ENCODE measurements at regions not wholly inside any gene's neighbourhood (a gene's known extent, or its start where the extent isn't known, plus 50 kb on each side); places are given as distances from the start of the nearest gene placed in this dataset.

DNA sequence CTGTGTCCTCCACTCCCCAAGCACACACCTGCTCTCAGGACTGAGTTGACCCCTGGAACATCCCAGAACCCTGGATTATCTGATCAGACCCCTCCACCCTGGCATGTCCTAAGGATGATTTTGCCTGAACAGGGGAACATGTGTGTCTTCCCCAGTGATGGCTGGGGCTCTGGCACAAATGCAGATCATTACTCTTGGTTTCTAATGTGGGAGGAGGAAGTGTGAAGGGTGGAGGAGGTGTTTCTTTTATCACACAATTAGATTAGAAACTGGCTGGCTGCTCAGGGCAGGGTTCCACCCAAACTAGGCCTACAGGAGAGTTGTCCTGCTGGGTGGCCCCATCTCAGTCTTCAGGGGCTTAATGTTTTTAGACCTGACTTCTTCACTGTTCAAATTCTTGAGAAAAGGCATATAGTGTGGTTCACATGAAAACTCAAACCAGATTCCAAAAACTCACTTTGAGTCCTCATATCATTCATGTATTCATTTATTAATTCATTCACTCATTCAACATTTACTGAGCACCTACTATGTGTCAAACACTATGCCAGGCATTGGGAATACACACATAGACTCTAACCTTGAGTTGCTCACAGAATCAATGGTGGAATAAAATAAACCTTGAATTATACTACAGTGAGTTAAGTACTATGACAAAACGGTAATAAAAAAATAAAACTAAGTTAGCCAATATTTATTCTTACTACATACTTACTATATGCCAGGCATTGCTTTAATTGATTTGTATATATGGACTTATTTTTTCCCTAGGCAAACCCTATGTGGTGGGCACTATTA is 221.8 kb upstream of the JUN start:
- DNase-seq (ENCODE audit: low read depth): no peak

DNA sequence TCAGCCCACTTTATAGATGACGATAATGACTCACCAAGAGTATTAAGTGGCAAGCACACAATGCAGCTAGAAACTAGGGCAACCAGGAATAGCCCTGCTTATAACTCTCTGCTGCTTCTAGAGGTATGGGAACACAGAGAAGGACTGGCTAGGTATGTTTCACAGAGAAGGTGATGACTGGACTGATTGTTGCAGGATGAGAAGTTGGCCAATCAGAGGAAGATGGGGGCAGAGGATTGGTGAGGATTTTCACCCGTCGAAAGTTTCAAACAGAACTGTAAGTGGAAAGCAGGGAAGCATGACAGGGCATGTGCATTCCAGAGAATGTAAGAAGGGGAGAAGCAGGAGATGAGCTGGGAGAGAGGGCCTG is 222.4 kb upstream of the JUN start:
- DNase-seq (ENCODE audit: low read depth): no peak

DNA sequence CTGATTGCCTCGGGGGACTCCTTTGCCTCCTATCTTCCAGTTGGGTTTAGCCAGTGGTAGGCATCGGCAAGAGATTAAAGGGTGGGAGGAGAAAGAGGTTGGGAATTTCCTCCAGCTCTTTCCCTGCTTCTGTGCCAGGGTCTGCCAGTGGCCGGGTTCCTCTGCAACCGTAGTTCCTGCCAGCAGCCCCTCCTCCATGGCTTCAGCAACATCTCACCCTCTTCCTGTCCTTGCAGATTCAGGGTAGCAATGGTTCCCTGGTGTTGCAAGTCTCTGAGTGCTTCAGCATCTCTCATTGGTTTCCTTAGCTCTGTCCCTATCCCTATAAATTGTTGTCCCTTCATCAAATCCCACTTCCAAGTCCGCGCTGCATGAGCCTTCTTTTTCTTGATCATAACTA is 223.1 kb upstream of the JUN start:
- DNase-seq (ENCODE audit: low read depth): no peak

DNA sequence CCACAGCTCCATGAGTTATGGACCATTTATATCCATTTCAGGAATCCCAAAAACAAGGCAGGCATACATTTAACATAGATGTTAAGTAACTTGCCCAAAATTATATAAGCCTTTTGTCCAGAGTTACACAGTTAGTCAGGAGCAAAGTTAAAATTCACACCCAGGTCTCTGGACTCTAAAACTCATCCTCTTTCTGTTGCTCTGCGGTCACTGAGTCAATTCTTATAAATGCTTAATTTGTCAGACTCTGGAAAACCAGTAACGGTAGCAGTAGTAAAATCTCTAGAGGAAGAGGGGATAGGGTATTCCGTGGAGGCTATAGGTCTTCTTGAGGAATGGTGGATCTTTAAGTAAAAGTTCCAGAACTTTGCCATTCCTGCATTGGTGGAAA is 223.6 kb upstream of the JUN start:
- DNase-seq (ENCODE audit: low read depth): no peak

DNA sequence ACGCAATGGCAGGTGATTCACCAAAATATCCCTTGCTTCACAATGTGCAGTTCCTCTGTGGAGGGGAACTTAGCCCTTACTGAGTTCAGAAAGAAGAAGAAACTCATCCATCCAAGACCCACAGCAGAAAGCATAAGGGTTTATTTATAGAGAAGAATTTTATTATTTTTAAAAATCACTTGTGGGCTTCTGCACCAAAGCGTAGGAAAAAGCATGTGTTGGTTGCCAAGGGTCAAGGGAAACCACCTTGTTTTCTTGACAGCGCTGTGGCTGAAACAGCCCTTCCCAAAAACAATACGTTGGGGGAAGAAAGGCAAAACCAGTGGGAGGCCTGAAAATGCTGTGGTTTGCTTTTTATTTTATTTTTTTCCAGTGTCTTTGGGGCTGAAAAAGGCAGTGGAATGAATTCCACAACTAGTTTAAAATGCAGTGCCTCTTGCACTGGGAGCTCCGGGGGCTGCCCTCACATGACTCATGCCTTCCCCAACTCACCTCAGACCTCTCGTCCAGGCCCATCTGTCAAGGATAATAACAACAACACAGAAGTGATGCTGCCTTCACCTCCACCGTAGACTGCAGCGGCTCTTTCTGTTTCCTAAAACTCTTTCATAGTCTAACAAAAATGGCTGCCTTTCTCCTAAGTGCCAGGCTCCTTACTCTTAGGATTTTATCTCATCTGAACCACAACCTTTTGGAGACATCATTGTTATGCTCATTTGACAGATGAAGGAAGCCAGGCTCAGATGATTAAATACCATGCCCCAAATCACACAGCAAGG is 224.2 kb upstream of the JUN start:
- no peak for DNase-seq (ENCODE audit: low read depth)

DNA sequence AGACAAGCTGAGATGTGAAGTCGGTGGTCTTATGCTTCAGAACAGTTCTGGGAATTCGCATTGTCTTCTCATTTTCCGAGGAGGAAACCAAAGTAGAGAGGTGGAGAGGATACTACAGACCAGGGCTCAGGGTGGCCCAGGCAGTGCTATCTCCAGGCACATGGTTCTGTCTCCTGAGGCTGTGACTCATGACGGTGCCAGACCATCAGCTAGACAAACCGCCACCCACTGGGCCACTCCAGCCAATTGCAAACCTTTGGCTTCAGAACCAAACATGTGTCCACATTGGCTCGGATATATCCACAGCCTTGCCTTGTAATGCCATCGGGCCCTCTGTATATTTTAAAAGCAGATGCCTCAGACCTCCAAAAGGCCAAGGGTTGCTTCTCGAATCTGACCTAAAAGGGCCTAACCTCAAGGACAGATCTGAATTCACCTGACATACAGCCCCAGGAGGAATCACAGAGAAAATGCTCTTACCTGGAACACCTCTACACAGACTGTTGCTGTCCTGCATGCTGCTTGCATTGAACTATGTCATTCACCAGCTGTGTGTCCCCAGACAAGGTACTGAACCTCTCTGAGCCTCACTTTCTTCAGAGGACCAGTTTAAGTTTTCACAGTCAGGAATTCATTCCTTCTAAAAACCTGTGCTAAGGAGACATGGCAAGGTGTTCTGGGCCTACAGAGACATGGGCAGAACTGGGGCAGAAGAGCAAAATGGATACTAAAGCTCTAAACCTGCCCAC is 224.9 kb upstream of the JUN start:
- no peak for DNase-seq (ENCODE audit: low read depth)

DNA sequence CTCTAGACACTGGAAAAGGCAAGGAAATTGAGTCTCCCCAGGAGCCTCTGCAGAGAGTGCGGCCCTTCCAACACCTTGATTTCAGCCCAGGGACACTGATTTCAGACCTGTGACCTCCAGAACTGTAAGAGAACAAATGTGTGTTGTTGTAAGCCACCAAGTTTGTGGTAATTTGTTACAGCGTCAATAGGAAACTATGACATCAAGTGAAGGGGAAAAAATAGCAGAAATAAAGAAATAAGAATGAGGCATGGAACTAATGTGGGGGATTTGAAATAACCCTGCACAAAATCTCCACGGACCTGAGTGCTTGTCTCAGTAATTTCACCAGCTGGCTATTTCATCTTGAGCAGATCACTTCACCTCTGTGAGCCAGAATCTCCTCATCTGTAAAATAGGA is 227.8 kb upstream of the JUN start:
- DNase-seq (ENCODE audit: low read depth): no peak

DNA sequence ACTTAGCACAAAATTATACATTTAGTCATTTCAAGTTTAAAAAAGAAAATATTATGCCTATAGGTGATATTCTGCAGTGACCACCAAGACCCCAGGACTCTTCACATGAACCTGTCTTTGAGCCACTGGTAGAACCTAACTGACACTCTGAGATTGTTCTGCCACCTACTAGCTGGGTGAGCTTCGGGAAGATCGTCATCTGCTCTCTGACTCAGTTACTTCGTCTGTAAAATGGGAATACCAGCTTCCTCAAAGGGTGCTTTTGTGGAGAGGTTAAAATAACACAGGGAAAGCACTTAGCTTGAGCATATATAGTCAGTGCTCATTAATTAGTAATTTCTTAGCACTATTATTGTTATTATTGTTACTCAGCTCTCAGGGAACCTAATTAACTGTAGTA is 228.5 kb upstream of the JUN start:
- DNase-seq (ENCODE audit: low read depth): no peak

DNA sequence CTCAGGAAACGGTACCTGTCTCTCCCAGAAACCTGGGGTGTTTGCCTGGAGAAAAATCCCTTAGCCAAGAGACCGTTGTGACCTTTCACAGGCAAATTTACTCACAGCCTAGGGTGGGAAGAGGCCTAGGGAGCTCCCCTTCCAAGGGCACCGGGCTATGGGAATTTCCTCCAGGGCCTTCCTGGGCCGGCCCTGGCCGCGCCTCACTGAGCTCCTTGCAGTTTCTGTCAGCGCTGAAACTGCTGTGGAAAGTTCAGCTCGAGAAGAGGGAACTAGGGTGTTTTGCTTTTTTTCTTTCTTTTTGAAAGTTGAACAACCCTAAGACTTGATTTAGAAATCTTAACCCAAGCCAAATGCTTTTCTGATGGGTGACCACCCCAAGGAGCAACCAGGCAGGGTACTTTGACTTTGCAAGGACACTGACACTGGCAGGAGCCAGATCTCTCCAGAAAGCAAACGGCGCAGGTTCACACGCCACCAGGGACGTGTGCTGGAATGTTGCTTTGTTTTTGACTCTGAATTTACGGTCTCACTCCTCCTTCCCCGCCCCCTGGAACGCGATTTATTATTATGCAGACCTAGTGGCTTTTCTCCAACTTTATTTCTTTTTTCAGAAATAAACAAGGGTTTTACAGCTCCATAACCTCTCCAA is 229.6 kb upstream of the JUN start:
- no peak for DNase-seq (ENCODE audit: low read depth)

DNA sequence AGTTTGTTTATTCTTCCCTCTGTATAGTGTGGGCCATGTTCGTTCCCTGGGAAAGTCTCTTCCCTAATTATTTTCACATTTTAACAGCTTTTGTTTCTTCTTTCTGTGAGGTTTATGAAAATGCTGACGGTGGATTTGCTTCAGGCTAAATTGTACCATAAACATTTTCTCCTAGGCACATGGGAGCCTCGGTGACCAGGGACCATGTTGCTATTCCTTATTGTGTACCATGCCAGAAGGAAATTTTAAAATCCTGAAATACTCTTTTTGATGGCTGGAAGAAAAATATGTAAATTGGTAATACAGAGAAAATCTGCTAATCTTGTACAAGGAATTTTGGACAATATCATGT is 230.1 kb upstream of the JUN start:
- no peak for DNase-seq (ENCODE audit: low read depth)

DNA sequence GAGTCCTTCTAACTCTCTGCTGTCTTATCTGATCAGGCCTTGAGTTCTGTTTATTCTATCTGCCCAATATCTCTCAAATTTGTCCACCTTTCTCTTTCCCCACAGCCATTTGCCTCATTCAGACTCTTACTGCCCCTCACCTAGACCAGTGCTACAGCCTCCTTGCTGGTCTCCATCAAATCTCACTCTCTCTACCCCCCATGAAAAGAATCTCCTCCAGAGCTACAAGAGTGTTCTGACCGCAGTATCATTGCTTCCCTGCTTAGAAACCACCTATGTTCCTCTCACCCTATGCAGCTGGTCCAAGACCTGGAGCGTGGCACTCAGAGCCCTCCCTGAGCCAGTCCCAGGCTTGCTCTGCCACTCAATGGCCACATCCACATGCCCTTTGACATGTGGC is 231.0 kb upstream of the JUN start:
- DNase-seq (ENCODE audit: low read depth): no peak

DNA sequence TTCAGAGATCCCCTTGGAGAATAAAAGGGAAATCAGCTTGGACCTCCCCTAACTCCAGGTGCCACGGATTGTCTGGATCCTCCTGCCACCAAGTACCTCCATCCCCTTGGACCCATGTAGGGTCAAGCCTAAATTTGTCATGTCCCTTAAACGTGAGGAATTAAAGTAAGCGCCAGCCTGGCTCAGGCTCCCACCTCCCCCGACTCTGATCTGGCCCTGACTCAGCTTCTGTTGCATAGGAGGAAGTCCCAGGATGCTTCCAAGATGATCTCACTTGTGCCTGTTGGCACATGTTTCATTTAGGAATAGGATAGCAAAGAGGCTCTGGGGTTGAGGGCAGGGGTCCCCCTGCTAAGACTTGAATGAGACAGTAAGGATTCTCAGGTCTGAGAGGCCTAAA is 231.9 kb upstream of the JUN start:
- DNase-seq (ENCODE audit: low read depth): no peak

DNA sequence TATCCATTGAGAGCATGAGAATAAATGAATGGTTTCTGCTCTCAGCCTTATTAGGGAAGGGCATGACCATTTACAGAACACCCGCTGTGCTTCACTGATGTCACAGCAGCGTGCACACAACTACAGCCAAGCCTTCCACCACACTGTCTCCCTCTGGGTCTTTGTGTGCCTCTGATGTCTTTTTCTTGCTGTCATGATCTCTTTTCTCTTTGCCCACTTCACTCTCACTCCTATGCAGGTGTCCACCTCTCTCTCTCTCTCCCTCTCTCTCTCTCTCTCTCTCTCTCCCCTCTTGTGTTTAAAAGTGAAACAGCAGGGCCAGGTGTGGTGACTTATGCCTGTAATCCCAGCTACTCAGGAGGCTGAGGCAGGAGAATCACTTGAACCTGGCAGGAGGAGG is 232.5 kb upstream of the JUN start:
- DNase-seq (ENCODE audit: low read depth): no peak

DNA sequence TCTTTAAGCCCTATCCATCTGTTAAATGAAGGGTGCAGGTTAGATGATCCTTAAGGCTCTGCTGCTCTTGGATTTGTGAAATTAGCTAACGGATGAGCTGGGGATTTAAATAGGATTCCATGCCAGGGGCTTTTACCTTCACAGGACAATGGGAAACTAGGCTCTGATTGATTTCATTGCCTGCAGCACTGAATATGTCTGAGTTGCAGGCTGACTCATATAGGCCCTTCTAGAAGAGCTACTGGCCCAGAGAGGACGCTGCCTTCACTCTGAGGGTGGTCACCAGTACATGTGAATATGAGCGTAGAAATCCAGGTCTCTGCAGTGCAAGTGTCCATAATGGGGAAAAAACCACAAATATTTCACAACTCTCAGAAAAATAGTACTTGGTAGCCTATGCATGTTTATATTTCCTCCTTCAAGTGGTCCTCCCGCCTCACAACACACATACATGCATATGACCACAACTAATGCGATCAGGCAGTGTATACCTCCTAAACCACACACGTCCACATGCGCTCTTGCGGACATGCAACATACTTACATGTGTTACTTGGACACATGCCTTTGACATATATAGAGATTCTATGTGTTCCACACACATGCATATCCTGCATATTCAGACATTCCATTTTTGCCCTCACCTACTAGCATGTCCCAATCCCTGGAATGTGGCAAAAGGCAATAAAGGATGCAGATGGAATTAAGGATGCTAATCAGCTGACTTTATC is 233.8 kb upstream of the JUN start:
- no peak for DNase-seq (ENCODE audit: low read depth)

DNA sequence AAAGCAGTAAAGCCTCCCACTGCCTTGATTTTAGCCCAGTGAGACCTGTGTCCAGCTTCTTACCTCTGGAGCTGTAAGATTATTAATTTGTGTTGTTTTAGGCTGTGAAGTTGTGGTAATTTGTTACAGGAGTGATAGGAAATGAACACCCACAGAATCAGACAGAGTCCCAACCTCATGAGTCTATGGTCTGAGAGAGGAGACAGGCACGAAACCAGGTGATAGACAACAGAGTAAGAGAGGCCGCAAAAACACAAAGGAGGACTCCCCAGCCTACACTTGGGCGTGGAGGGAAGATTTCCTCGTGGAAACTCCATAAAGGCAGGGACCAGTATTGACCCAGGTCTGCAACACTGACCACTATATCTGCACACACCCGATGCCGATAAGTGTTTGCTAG is 234.6 kb upstream of the JUN start:
- no peak for DNase-seq (ENCODE audit: low read depth)

DNA sequence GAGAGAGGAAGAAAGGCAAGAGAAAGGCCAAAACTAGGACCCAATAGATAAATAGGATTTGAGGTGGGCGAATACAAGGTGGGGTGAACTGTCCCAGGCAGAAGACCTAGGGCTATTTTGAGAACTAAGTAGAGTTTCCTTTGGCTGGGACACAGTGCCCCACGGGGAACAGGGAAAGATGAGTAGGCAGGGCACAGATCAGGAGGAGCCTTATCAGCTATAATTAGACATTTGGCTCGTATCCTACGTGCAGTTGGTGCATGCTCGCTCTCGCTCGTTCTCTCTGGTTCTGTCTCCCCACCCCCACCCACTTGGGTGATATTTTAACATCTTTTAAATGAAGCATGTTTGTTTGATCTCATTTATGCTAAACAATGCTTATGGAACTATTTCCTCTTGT is 235.0 kb upstream of the JUN start:
- no peak for DNase-seq (ENCODE audit: low read depth)

DNA sequence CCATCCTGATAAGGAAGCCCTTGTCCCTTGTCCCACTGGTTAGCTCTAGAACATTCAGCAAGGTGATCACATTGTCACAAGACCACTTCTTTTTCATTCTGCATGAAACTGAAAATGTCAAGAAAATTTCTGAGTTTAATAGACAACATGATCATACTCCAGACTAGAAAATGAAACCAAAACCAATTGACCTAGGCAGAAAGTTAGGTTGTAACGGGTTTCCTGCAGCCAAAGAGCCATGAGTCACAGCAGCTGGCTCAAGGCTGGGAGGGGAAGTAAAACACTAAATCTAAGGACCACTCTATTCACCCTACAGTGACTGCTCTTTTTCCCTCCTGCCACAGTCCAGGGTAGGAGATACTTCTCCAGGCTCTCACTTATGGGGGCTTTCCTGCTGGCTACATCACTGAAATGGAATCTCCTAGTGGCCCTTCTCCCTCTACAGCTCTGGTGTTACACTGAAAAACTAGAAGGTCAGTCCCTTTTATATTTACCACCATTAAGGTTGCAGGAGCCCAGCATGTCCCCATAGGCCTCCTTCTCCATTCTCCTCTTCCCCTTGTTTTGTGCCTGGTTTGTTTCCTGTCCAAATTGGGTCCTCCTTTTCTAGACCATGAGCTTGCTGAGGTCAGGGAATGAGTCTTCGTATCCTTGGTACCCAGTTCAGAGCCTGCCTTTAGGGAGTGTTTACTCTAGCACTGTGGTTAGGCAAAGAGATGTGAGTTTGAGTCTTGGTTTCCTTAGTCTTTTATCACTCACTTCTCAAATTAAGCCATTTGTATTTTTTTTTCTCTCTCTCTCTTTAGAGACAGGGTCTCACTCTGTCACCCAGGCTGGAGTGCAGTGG is 236.5 kb upstream of the JUN start:
- peak; percentile 38 for DNase-seq (ENCODE audit: low read depth)

DNA sequence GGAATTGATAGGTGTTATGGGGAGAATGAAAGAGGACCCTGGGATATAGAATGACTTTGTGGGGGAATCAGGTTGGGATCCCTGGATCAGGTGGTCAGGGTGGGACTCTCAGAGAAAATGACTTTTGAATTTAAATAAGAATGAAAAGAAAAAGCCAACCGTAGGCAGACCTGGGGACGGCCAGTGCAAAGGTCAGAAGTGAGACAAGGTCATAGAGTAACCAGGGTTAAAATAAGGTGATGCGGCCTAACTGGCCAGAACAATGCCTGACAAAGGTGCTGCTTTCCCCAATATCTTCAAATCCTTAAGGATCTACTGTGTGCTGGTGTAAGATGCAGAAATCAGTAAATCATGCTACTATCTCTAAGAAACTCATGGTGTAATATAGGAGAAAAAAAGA is 238.4 kb upstream of the JUN start:
- DNase-seq (ENCODE audit: low read depth): no peak

DNA sequence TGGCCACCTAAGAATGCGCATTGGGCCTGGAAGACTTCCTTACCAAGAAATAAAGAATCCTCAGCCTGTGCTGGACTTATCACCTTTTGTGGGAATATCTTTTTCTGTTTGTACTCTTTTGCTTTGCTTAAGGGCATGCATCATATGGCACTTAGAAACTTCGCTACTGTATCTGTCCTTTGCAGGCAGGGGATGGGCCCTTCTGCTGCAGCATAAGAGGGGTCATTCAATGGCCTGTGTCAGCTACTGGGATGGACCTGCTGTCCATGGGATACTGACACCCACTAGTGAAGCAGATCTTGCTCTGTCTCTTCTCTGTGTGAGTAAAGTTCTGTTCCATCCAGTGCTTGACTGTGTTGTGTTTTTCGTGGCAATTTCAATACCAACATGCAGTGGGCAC is 239.0 kb upstream of the JUN start:
- no peak for DNase-seq (ENCODE audit: low read depth)

DNA sequence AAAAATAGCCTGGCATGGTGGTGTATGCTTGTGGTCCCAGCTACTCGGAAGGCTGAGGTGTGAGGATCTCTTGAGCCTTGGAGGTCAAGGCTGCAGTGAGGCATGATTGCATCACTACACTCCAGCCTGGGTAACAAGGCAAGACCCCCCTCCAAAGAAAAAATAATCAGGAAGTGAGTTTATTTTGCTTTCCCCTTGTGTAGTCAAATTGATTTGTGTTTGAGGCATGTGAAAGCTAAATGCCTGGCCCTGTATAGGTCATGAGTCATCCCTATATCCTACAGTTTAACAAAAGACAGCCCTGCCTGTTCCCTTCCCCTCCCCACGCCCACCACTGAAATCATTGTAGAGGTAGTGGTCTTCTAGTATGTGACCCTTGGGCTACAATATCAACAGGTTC is 241.4 kb upstream of the JUN start:
- DNase-seq (ENCODE audit: low read depth): no peak

DNA sequence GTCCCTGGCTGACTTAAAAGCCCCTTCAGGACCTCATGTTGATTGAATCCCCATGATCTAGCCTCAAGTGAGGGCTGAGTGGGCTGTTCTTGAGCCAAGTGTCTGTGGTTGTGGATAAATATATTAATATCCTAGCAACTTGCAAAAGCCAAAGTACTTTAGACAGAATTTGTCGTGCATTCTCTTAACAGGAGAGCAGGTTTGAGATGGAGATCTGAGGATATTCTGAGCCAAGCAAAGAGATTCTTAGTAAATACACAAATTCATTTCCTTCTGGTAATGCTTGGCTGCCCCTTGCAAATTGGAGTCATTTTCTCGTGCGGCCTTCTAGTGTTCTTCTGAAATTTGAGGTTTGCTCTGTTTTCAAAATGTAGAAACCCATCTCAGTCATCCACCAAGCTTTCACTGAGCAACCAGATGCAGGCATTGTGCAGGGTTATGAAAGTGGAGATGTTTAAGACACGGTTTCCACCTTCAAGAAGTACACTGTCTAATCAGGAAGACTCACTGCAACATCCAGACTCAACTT is 242.1 kb upstream of the JUN start:
- DNase-seq (ENCODE audit: low read depth): no peak

Data from stimulated activated CD8-positive, alpha-beta memory T cell treated with anti-CD3 and anti-CD28 coated beads, Interleukin-12 subunit alpha, Interleukin-12 subunit beta, amount 100 ng/mL, for 4 hours (primary cell).